Endodermal cell (in vitro differentiated cells): ENCODE measurements at regions not wholly inside any gene's neighbourhood (a gene's known extent, or its start where the extent isn't known, plus 50 kb on each side); places are given as distances from the start of the nearest gene placed in this dataset.

Source experiments
- DNase-seq: peaks from one replicate; pipeline ENCODE4 v3.0.0-alpha.2; 2017
- H3K27ac ChIP-seq: 2 replicates; pipeline ENCODE4 v1.5.1; 2013; ENCODE audit warnings: mild to moderate bottlenecking, low read depth, low read length, moderate library complexity
- H3K27me3 ChIP-seq: 2 replicates; pipeline ENCODE4 v1.6.1; 2013; ENCODE audit warnings: mild to moderate bottlenecking, low read length, moderate library complexity; ENCODE audit not compliant: insufficient read depth, control insufficient read depth, poor library complexity, severe bottlenecking
- H3K36me3 ChIP-seq: 2 replicates; pipeline ENCODE4 v1.7.0; 2013; ENCODE audit warnings: mild to moderate bottlenecking, low read length, moderate library complexity; ENCODE audit not compliant: control insufficient read depth, insufficient read depth
- H3K4me1 ChIP-seq: one replicate; pipeline ENCODE4 v1.7.0; 2013; ENCODE audit warnings: low read length; ENCODE audit not compliant: control insufficient read depth, insufficient read depth
- H3K4me3 ChIP-seq: 2 replicates; pipeline ENCODE4 v1.5.1; 2013; ENCODE audit warnings: mild to moderate bottlenecking, low read length, moderate library complexity
- H3K9ac ChIP-seq: 2 replicates; pipeline ENCODE4 v1.6.1; 2013; ENCODE audit warnings: mild to moderate bottlenecking, low read length, moderate library complexity; ENCODE audit not compliant: poor library complexity, severe bottlenecking; ENCODE audit errors: extremely low read depth
- H3K9me3 ChIP-seq: 2 replicates; pipeline ENCODE4 v1.6.1; 2013; ENCODE audit warnings: mild to moderate bottlenecking, low read length, moderate library complexity; ENCODE audit not compliant: control insufficient read depth
- H3K27ac Mint-ChIP-seq: 2 replicates; pipeline ENCODE4 v1.8.0; 2020; ENCODE audit warnings: mixed read lengths
- H3K27me3 Mint-ChIP-seq: 2 replicates; pipeline ENCODE4 v1.8.0; 2021; ENCODE audit warnings: mild to moderate bottlenecking, mixed read lengths; ENCODE audit not compliant: insufficient read depth
- H3K36me3 Mint-ChIP-seq: 2 replicates; pipeline ENCODE4 v1.8.0; 2020; ENCODE audit warnings: low read depth, mixed read lengths
- H3K4me1 Mint-ChIP-seq: 2 replicates; pipeline ENCODE4 v1.8.0; 2020; ENCODE audit warnings: mixed read lengths
- H3K4me3 Mint-ChIP-seq: 2 replicates; pipeline ENCODE4 v1.8.0; 2020; ENCODE audit warnings: mild to moderate bottlenecking, moderate library complexity, mixed read lengths
- H3K9me3 Mint-ChIP-seq: 2 replicates; pipeline ENCODE4 v1.8.0; 2020; ENCODE audit warnings: mild to moderate bottlenecking, mixed read lengths
- WGBS, 2 experiments: methylation state at CpG; one replicate each; pipeline versions ENCODE4 v1.1.5 to v1.1.7; 2013; ENCODE audit warnings: missing lambda C conversion rate in 2 of 2, mixed read lengths in 1 of 2; ENCODE audit not compliant: insufficient coverage in 1 of 2, insufficient read length in 1 of 2; 5-methylcytosine and 5-hydroxymethylcytosine counted together
- TF ChIP-seq, protein P1 (sequence below): fragments of 200-600 bp; sonication (generic); conservative IDR thresholded peaks from 2 replicates; pipeline ENCODE4 v1.5.0; 2021; ENCODE audit warnings: antibody characterized with exemption, mild to moderate bottlenecking

DNA sequence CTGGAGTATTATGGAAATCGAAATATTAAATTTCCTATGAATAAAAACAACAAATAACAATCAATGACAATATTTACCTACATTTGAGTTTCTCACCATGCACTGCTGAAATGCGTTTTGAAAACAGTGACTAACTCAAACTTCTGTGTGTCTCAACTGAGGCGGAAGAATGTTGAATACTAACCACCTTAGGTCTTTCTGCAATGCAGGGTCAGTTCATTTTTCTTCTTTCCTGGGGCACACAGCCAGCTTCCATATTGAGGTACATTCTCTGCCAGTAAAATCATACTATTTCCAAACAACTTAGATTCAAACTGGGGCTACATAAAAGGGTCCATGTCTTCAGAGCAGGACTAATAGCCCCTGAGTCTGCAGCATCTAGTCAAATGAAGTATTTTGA lies 310.1 kb downstream of the UTRN start:
- Histone ChIP-seq H3K9me3 (peaks cover 15% of the 10 kb centered on the region), H3K27me3 (no peaks in the 10 kb centered on the region), H3K9ac (no peak overlapping the region), H3K27ac (no peak overlapping the region), H3K4me3 (no peak overlapping the region), H3K36me3 (peaks cover 16% of the 10 kb centered on the region), H3K4me1 (no peaks in the 10 kb centered on the region)
- H3K27me3 Mint-ChIP-seq: no peaks in the 10 kb centered on the region
- 93 to 100% methylated on average over 2 to 3 of the region's 3 CpGs for WGBS, 2 experiments
- H3K36me3 Mint-ChIP-seq: peaks cover 11% of the 10 kb centered on the region
- no peak for DNase-seq
- no peak overlapping the region for H3K4me3 Mint-ChIP-seq
- no peak overlapping the region for H3K27ac Mint-ChIP-seq
- TF ChIP-seq, protein P1, sequence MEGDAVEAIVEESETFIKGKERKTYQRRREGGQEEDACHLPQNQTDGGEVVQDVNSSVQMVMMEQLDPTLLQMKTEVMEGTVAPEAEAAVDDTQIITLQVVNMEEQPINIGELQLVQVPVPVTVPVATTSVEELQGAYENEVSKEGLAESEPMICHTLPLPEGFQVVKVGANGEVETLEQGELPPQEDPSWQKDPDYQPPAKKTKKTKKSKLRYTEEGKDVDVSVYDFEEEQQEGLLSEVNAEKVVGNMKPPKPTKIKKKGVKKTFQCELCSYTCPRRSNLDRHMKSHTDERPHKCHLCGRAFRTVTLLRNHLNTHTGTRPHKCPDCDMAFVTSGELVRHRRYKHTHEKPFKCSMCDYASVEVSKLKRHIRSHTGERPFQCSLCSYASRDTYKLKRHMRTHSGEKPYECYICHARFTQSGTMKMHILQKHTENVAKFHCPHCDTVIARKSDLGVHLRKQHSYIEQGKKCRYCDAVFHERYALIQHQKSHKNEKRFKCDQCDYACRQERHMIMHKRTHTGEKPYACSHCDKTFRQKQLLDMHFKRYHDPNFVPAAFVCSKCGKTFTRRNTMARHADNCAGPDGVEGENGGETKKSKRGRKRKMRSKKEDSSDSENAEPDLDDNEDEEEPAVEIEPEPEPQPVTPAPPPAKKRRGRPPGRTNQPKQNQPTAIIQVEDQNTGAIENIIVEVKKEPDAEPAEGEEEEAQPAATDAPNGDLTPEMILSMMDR: no peak
- peaks cover 4% of the 10 kb centered on the region for H3K4me1 Mint-ChIP-seq
- H3K9me3 Mint-ChIP-seq: peaks cover 5% of the 10 kb centered on the region

DNA sequence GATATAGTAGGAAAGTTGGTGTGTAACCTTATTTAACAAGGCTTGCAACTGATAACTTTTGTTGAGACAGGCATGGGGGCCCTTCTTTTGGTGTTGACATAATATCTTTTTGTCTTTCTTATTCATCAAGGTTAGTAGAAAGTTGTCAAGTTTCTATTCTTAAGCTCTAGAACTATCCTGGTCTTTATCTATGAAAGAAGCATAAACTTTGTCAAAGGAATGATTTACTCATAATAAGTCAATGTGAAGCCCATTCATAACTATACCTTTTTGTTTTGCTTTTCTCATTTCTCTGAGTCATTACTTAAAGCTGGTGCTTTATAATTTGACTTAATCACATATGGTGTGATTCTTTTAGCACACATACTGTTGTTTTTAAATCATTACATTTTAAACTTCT lies 312.4 kb downstream of the UTRN start:
- TF ChIP-seq, protein P1: no peak
- H3K27me3 ChIP-seq: no peaks in the 10 kb centered on the region
- H3K4me3 ChIP-seq: no peak overlapping the region
- Mint-ChIP-seq H3K27me3 (no peaks in the 10 kb centered on the region), H3K9me3 (peaks cover 19% of the 10 kb centered on the region), H3K4me1 (peaks cover 4% of the 10 kb centered on the region), H3K27ac (no peak overlapping the region), H3K4me3 (no peak overlapping the region), H3K36me3 (peaks cover 25% of the 10 kb centered on the region)
- peaks cover 14% of the 10 kb centered on the region for H3K36me3 ChIP-seq
- H3K9ac ChIP-seq: no peak overlapping the region
- H3K27ac ChIP-seq: no peak overlapping the region
- H3K4me1 ChIP-seq: no peaks in the 10 kb centered on the region
- DNase-seq: no peak
- H3K9me3 ChIP-seq: peaks cover 27% of the 10 kb centered on the region

DNA sequence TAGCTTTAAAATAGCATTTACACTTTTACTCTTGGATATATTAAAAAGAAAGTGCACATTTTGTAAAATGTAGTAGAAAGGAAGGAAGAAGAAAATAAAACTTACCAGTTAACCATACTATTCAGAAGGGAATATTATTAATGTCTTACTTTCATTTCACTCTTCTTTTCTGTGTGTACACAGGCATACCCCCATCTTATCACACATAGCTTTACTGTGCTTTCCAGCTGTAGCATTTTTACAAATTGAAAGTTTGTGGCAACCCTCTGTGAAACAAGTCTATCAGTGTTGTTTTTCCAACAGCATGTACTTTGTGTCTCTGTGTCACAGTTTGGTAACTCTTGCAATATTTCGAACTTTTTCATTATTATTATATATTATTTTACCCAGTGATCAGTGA lies 314.5 kb downstream of the UTRN start:
- H3K36me3 ChIP-seq: peaks cover 4% of the 10 kb centered on the region
- TF ChIP-seq, protein P1: no peak
- Mint-ChIP-seq H3K9me3 (peaks cover 17% of the 10 kb centered on the region), H3K36me3 (peaks cover 20% of the 10 kb centered on the region), H3K4me1 (peaks cover 4% of the 10 kb centered on the region), H3K27me3 (no peaks in the 10 kb centered on the region), H3K4me3 (no peak overlapping the region), H3K27ac (no peak overlapping the region)
- no peaks in the 10 kb centered on the region for H3K27me3 ChIP-seq
- H3K4me1 ChIP-seq: no peaks in the 10 kb centered on the region
- H3K9ac ChIP-seq: no peak overlapping the region
- no peak overlapping the region for H3K27ac ChIP-seq
- H3K4me3 ChIP-seq: no peak overlapping the region
- no peak for DNase-seq
- peaks cover 16% of the 10 kb centered on the region for H3K9me3 ChIP-seq
- WGBS, 2 experiments: no CpG with 5 or more reads among the region's 1 CpG
